ENCODE measurements at regions not wholly inside any gene's neighbourhood (a gene's known extent, or its start where the extent isn't known, plus 50 kb on each side); places are given as distances from the start of the nearest gene placed in this dataset.

DNA sequence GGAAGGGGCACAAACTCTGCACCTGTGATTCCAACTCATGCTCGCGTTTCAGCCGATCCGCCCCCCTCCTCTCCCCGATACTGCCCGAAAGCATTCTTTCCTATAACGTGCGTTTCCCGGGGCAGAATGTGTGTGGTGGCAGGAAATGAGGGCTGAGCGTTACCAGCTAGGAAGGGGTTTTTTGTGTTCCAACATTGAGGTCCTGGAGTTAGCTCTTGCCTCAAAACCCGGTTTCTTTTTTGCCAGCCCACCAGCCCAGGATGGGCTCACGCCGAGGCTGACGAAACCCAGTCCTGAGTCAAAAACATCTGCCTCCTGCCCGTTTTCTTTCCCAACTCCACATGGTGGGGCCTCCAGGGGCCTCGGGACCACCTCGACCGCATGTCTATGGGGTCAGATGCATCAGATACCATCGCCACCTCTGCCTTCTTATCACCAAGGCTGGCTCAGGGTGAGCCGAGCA is 113.7 kb upstream of the COPS8 start:
- no peak overlapping the region for H3K27ac ChIP-seq
- TF ChIP-seq, protein P1, sequence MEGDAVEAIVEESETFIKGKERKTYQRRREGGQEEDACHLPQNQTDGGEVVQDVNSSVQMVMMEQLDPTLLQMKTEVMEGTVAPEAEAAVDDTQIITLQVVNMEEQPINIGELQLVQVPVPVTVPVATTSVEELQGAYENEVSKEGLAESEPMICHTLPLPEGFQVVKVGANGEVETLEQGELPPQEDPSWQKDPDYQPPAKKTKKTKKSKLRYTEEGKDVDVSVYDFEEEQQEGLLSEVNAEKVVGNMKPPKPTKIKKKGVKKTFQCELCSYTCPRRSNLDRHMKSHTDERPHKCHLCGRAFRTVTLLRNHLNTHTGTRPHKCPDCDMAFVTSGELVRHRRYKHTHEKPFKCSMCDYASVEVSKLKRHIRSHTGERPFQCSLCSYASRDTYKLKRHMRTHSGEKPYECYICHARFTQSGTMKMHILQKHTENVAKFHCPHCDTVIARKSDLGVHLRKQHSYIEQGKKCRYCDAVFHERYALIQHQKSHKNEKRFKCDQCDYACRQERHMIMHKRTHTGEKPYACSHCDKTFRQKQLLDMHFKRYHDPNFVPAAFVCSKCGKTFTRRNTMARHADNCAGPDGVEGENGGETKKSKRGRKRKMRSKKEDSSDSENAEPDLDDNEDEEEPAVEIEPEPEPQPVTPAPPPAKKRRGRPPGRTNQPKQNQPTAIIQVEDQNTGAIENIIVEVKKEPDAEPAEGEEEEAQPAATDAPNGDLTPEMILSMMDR (conservative IDR thresholded peaks at IDR 0.05): no peak

DNA sequence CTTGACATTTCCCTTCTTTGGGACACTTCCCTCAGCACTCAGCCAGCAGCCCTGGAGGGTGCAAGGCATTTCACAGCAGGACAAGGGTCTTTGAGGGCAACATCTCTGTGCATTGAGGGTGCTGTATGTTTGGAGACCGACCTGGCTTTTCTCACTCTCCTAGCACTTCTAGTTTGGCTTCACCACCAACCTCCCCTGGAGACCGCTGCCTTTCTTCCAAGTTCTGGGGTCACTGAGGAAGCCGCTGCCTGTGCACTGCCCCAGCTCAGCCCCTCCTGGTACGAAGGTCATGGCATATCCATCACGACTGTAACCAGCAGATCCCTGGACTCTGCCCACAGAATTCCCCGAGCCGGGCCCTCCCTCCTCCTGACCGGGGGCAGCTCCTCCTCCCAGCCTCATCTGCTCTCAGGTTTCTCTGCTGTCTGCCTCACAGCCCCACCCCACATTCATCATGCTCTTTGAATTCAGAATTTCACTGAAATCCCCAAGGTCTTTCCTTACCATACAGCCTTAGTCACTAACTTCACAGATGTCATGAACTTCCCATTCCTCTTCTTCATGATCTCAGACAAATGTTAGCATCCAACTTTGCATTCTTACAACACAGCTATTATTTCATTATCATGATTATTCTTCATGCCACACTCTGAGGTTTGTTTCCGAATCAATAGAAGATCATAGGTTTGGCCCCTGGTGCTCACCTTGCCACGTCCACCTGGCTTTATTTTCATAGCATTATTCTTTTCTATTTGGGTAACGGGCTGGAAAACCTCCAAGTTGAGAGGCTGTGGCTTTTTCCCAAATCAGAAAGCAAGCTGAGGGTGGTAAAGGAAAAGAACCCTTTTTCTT is 113.0 kb upstream of the COPS8 start:
- H3K27ac ChIP-seq: no peak overlapping the region
- TF ChIP-seq, protein P1 (conservative IDR thresholded peaks at IDR 0.05): no peak

GRCh38 chr2:236973343-236973980 is 112.2 kb upstream of the COPS8 start:
- H3K27ac ChIP-seq: no peak overlapping the region
- TF ChIP-seq, protein P1 (conservative IDR thresholded peaks at IDR 0.05): no peak

GRCh38 chr2:236974148-236974547 is 111.5 kb upstream of the COPS8 start:
- H3K27ac ChIP-seq: no peak overlapping the region
- TF ChIP-seq, protein P1 (conservative IDR thresholded peaks at IDR 0.05): no peak

DNA sequence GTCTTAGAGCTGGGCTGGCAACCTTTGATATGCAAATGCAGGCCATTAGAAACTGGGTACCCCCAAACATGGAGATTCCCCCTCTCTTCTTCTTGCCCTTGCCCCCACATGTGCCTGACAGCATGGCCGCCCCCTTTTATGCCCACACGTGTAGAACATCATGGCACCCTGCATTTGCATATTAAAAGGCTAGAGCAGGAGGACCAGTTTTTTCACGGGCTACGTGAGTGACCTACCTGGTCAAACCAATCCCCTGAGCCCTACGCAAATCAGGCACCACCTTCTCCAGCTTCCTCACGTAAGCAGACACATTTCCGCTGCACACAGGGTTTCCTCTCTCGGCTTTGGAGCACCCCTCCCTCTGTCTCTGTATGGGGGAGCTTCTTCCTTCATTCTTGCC is 110.9 kb upstream of the COPS8 start:
- TF ChIP-seq, protein P1 (conservative IDR thresholded peaks at IDR 0.05): no peak
- no peak overlapping the region for H3K27ac ChIP-seq

DNA sequence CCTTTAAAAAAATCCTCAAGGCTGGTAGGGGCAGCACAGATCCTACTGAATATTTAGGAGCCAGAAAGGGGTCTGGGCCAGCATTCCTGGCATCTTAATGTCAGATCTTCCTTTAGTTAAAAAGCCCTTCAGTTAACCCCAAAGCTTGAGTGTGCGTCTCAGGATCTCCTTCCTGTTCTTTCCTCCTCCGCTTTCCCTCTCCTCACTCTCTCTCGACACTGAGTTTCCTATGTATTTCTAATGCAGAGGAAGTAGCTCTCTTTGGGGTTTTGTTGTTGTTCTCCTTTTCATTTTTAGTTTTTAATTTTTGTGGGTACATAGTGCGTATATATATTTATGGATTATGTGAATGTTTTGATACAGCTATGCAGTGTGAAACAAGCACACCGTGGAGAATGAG is 109.9 kb upstream of the COPS8 start:
- TF ChIP-seq, protein P1 (conservative IDR thresholded peaks at IDR 0.05): no peak
- H3K27ac ChIP-seq: no peak overlapping the region

GRCh38 chr2:236976266-236977062 is 109.2 kb upstream of the COPS8 start:
- no peak overlapping the region for H3K27ac ChIP-seq
- TF ChIP-seq, protein P1 (conservative IDR thresholded peaks at IDR 0.05): no peak

Measured in VCaP (cell line).